ACHN (cell line): ENCODE measurements at regions not wholly inside any gene's neighbourhood (a gene's known extent, or its start where the extent isn't known, plus 50 kb on each side); places are given as distances from the start of the nearest gene placed in this dataset.

Experiments
- DNase-seq: peaks from one replicate; pipeline ENCODE4 v3.0.0-alpha.2; 2015
- in situ Hi-C: cut with HindIII; loops from 2 replicates; pipeline ENCODE4 v1.10.0; 2017; ENCODE audit warnings: low sequenced_read_pairs, low pct_ligation_motif_present, low pct_unique_long_range_greater_than_20kb

GRCh38 chr6:26149240-26149639 is 62.0 kb downstream of the HFE start:
- no peak for DNase-seq
- in situ Hi-C loops, result no loop called here

GRCh38 chr6:26152226-26153101 is 65.2 kb downstream of the HFE start:
- in situ Hi-C loops, result no loop called here
- peak; percentile 49 for DNase-seq

DNA sequence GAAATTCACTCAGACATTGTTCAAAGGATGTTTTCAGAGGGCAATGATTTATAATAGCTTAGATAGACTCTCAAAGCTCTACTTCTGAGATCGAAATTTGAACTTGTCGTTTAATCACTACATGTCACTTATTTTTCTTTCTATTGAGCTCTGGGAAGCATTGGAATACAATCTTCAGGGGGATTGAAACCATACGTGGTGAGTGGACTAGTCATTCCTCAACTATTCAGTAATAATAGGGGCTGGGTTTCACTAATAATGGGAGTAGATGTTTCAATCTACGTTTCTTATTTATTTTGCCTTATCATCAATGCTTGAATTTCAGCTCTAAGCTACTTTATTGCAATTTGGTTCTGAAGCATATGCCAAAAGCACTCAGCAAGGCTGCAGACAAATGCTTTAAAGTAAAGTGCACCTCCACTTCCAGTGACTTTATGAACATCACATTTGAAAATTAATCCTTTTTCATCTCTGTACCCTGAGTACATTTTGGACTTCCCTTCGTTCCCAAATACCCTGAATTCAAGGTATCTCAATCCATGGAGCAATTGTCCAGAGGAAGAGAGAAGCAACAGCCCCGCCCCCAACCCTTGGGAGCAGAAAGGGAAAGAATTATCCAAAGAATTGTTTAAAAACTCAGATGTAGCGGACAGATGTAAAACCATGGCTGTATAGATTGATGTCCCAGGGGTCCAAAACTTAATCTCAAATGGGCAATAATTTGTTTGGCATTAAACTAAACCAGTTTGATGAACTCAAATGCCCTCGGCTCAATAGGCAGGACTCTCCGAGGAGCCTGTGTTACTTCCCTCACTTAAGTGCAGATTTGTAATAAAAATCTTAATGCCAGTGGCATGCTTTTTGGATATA is 68.1 kb downstream of the HFE start:
- peak; percentile 46 for DNase-seq
- in situ Hi-C loops, result no loop called here

DNA sequence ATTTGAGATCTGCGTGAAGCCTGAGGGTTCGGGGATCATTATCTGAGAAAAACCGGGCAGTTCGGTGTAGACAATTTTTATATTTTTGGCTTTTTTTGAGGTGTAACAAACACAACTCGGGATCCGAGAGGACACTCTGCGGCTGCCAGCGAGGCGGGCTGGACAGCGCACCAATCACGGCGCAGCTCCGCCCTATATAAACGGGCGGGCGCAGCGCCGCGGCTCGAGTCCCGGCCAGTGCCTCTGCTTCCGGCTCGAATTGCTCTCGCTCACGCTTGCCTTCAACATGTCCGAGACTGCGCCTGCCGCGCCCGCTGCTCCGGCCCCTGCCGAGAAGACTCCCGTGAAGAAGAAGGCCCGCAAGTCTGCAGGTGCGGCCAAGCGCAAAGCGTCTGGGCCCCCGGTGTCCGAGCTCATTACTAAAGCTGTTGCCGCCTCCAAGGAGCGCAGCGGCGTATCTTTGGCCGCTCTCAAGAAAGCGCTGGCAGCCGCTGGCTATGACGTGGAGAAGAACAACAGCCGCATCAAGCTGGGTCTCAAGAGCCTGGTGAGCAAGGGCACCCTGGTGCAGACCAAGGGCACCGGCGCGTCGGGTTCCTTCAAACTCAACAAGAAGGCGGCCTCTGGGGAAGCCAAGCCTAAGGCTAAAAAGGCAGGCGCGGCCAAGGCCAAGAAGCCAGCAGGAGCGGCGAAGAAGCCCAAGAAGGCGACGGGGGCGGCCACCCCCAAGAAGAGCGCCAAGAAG is 69.0 kb downstream of the HFE start:
- in situ Hi-C loops, result no loop called here

DNA sequence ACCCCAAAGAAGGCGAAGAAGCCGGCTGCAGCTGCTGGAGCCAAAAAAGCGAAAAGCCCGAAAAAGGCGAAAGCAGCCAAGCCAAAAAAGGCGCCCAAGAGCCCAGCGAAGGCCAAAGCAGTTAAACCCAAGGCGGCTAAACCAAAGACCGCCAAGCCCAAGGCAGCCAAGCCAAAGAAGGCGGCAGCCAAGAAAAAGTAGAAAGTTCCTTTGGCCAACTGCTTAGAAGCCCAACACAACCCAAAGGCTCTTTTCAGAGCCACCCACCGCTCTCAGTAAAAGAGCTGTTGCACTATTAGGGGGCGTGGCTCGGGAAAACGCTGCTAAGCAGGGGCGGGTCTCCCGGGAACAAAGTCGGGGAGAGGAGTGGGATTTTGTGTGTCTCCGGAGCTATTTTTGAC is 69.6 kb downstream of the HFE start:
- in situ Hi-C loops, result no loop called here
- no peak for DNase-seq

More for the DNA sequence above, 69.0 kb downstream of the HFE start:
- DNase-seq, result peak; percentile 83

DNA sequence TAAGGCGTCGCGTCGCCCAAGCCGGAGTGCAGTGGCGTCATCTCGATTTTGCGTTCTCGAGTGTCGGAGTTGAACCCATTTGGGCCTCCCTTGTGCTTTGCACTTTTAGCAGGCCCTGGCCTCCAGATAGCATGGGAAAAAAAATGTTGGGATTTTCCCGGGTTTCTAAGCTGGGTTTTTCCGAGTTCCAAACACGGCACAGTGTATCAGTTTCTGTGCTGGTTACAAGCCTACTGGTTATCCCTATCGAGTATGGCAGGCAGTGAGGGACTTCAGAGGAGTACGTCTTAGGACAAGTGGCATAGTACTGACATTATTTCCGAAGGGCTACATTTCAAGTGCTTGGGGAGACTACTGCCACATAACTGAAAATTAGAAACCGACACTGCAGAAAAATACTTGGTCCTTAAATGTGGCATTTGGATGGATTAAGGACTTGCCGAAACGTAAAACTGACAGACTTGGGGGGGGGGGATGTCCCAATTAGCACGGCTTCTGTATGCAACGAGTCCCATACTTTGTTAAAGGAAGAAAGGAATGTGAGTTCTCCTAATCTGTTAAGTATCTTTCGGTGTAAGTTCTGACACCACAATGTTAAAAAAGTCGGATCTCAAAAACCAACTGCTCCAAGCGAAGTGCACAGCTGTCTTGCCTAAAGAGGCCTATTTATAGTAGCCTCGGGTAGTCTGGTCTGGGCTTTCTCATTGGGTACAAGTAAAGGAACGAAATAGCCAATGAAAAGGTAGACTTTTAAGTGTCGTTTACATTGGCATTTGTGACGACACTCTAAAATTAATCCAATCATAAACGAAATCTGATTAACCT is 70.2 kb downstream of the HFE start:
- peak; percentile 98 for DNase-seq
- in situ Hi-C loops, result no loop called here

DNA sequence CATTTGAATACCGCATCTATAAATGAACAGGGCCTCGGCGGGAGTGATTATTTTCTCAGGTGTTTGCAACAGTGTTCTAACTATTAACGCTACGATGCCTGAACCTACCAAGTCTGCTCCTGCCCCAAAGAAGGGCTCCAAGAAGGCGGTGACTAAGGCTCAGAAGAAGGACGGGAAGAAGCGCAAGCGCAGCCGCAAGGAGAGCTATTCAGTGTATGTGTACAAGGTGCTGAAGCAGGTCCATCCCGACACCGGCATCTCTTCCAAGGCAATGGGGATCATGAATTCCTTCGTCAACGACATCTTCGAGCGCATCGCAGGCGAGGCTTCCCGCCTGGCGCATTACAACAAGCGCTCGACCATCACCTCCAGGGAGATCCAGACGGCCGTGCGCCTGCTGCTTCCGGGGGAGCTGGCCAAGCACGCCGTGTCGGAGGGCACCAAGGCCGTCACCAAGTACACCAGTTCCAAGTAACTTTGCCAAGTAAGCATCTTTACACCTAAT is 70.9 kb downstream of the HFE start:
- in situ Hi-C loops, result no loop called here
- DNase-seq, result no peak

DNA sequence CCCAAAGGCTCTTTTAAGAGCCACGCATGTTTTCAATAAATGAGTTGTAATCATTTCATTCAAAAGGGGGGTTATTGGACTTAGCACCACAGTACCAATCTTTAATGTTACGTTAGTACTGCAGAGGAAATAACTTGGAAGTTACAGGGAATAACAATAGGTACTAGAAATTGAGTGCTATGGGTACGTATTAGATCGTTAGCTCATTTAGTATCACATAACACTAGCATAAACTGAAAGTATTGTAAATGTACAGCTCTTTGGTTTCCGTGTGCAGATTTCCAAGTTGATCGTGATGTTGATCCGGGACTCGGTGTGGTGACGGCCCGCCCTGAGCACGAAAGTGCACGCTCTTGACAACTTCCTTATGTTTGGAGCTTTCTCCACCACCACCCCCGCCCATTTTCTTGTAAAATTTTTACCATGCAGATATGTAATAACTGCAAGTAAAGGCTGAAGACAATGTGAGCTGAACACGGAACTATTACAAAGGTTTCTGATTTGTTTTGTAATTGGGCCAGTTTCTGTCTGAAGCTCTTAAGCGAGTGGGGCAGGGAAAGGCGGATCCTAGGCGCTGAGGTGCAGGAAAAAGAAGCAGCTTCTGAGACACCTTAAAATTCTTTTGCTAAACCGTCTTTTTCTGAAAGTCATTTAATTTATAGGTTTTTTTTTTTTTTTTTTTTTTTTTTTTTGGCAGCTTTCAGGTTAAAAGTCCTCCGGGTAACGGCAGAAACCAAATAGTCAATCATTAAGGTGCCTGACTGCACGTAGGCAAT is 71.5 kb downstream of the HFE start:
- DNase-seq, result peak; percentile 56
- in situ Hi-C loops, result no loop called here

- peak; percentile 67 for DNase-seq
- in situ Hi-C loops, result no loop called here
Measured at GRCh38 chr6:26159357-26160273, 72.4 kb downstream of the HFE start.

GRCh38 chr6:26161322-26161721 is 74.1 kb downstream of the HFE start:
- in situ Hi-C loops, result no loop called here
- no peak for DNase-seq

DNA sequence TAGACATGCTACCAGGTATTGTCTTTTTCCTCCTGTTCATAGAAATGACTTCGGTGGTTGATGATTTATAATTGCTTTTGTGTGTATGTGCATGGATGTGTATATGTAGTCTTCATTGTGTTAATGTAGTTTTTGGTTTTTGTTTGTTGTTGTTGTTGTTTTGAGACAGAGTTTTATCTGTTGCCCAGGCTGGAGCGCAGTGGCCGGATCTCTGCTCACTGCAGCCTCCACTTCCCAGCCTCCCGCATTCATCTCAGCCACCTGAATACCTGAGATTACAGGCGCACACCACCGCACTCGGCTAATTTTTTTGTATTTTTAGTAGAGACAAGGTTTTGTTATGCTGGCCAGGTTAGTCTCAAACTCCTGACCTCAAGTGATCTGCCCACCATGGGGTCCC is 75.2 kb downstream of the HFE start:
- in situ Hi-C loops, result no loop called here
- DNase-seq, result no peak

DNA sequence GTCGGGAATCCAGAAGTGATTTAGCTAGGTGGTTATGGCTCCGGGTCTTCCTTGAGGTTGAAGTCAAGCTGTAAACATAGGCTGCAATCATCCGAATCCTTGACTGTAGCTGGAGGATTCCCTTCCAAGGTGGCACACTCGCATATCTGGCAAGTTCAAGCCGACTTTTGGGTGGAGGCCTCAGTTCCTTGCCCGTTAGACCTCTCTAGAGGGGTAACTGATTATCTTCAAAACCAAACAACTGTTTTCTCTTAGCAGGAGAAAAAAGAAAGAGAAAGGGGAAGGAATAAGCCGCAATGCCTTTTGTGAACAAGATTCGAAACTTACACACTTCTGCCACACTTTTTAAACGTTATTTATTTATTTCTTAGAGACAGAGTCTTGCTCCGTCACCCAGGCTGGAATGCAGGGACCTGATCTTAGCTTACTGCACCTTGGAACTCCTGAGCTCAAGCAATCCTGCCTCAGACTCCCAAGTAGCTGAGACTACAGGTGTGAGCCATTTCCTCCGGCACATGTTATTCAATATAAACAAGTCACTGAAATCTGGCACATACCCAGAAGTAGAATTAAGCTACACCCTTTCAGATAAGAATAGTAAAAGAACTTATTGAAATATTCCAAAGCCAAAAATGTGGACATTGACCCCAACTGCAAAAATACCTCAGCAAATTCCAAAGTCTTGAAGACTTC is 76.3 kb downstream of the HFE start:
- in situ Hi-C loops, result no loop called here
- no peak for DNase-seq

DNA sequence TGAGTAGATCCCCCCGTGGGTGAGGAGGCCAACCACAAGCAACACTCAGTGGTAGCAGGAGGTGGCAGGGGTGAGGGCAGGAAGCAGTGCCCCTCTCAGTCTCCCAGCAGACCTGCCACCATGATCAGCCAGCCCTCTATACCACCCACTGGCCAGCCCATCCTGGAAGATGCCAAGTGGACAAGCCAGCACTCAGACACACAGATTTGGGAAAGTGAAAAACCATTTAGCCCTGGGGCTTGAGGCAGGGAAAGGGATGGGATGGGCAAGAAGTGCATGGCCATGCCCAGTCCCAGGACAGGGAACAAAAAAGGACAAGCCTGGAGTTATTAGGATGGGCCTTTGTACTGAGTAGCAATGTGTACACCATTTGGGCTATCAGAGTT is 76.9 kb downstream of the HFE start:
- in situ Hi-C loops, result no loop called here
- no peak for DNase-seq

DNA sequence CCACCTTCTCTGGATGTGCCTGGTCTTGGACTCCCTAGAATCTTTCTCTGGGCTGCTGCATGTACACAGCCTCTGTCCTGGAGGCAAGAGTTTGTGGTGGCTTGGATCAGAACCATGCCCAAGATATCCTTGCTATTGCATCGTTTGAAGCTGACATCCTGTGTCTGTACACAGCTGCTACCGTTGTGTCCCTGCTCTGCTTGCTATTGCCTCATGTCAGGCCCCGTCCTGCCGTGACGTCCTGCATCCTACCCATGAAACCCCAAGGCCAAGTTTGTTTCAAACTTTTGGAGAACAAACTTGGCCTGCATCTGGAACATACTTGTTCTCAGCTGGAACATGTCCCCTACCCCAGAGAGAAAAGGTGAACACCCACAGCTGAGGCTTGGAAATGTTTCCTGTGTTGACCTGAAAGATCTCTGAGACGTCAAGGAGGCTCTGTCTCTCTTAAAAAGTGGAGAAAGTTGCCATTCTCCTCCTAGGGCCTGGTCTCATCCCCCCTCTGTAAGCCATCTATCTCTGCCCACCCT is 78.1 kb downstream of the HFE start:
- DNase-seq, result no peak
- in situ Hi-C loops, result no loop called here

GRCh38 chr6:26170181-26170580 is 83.0 kb downstream of the HFE start:
- no peak for DNase-seq
- in situ Hi-C loops, result no loop called here
